IMR-90 (cell line): ENCODE measurements at regions not wholly inside any gene's neighbourhood (a gene's known extent, or its start where the extent isn't known, plus 50 kb on each side); places are given as distances from the start of the nearest gene placed in this dataset.
A peak's percentile ranks its signal among the peaks of the same experiment; 100 is the strongest.

Source experiments
- ATAC-seq: fragments of 200-7000 bp; cut with Tn5 transposase; 2 replicates; pipeline ENCODE4 v1.9.1; 2020; ENCODE audit warnings: low read depth, mild to moderate bottlenecking, moderate library complexity
- BruUV-seq: library from RNA; stranded (reverse); fragments of 400-500 nt; replicated peaks from 2 replicates; lab custom pipeline; 2021; lab: Mats Ljungman, UMichigan
- CTCF ChIA-PET: fragments of 300-600 bp; formaldehyde crosslinking; extraction: SDS; loops from one replicate; lab custom pipeline; 2021; ENCODE audit warnings: antibody characterized with exemption; lab: Yijun Ruan, JAX
- POLR2A ChIA-PET: fragments of 300-600 bp; sonication (Branson Sonifier 250); formaldehyde crosslinking; loops from one replicate; lab custom pipeline; 2022; ENCODE audit warnings: antibody characterized with exemption; ENCODE audit not compliant: unreplicated experiment; lab: Charles Lee
- DNase-seq: peaks from one replicate; pipeline ENCODE4 v3.0.0; 2013
- H2AFZ ChIP-seq: replicated peaks from 2 replicates; pipeline ENCODE3; 2013; ENCODE audit warnings: low read length, mild to moderate bottlenecking; ENCODE audit not compliant: poor library complexity
- H2AK5ac ChIP-seq: 2 replicates; pipeline ENCODE4 v1.6.1; 2013; ENCODE audit warnings: low read depth, low read length, inconsistent platforms
- H2AK9ac ChIP-seq: replicated peaks from 2 replicates; pipeline ENCODE3; 2013; ENCODE audit warnings: mild to moderate bottlenecking, low read depth, low read length, moderate library complexity; ENCODE audit not compliant: poor library complexity
- H2BK120ac ChIP-seq: 2 replicates; pipeline ENCODE4 v1.6.1; 2013; ENCODE audit warnings: low read depth, low read length, inconsistent platforms
- H2BK15ac ChIP-seq: 3 replicates; pipeline ENCODE4 v1.6.1; 2013; ENCODE audit warnings: low read depth, low read length, inconsistent platforms
- H2BK20ac ChIP-seq: 2 replicates; pipeline ENCODE4 v1.6.1; 2013; ENCODE audit warnings: low read depth, mild to moderate bottlenecking, inconsistent platforms, low read length, moderate library complexity
- H2BK5ac ChIP-seq: 2 replicates; pipeline ENCODE4 v1.6.1; 2013; ENCODE audit warnings: mild to moderate bottlenecking, low read depth, low read length, inconsistent platforms; ENCODE audit not compliant: poor library complexity, severe bottlenecking
- H3K14ac ChIP-seq: replicated peaks from 2 replicates; pipeline ENCODE4 v1.6.1; 2013; ENCODE audit warnings: low read depth, low read length, inconsistent platforms
- H3K18ac ChIP-seq: 2 replicates; pipeline ENCODE4 v1.6.1; 2013; ENCODE audit warnings: low read depth, low read length, control low read depth
- H3K23ac ChIP-seq: 2 replicates; pipeline ENCODE4 v1.6.1; 2013; ENCODE audit warnings: low read depth, low read length, inconsistent platforms
- H3K27ac ChIP-seq: 2 replicates; pipeline ENCODE4 v1.5.1; 2013; ENCODE audit warnings: mild to moderate bottlenecking, control low read depth, low read length; ENCODE audit not compliant: insufficient read depth
- H3K27me3 ChIP-seq: 2 replicates; pipeline ENCODE4 v1.6.1; 2013; ENCODE audit warnings: low read length; ENCODE audit not compliant: control insufficient read depth, insufficient read depth
- H3K36me3 ChIP-seq: 2 replicates; pipeline ENCODE4 v1.6.1; 2013; ENCODE audit warnings: low read length, mixed read lengths; ENCODE audit not compliant: control insufficient read depth, insufficient read depth
- H3K4ac ChIP-seq: 2 replicates; pipeline ENCODE4 v1.6.1; 2013; ENCODE audit warnings: low read depth, low read length, inconsistent platforms
- H3K4me1 ChIP-seq: 2 replicates; pipeline ENCODE4 v1.6.1; 2013; ENCODE audit warnings: low read length, mixed read lengths; ENCODE audit not compliant: control insufficient read depth, insufficient read depth
- H3K4me2 ChIP-seq: 2 replicates; pipeline ENCODE4 v1.6.1; 2013; ENCODE audit warnings: low read depth, mild to moderate bottlenecking, control low read depth, low read length, moderate library complexity
- H3K4me3 ChIP-seq: 2 replicates; pipeline ENCODE4 v1.5.1; 2013; ENCODE audit warnings: low read depth, mild to moderate bottlenecking, control low read depth, low read length, moderate library complexity; ENCODE audit not compliant: insufficient read depth
- H3K56ac ChIP-seq: 2 replicates; pipeline ENCODE4 v1.6.1; 2013; ENCODE audit warnings: low read length, inconsistent platforms; ENCODE audit not compliant: insufficient read depth; ENCODE audit errors: extremely low read depth
- H3K79me1 ChIP-seq, 2 experiments: 2 replicates each; pipeline ENCODE4 v1.6.1; 2013; ENCODE audit warnings: low read length in 2 of 2, inconsistent platforms in 1 of 2, low read depth in 1 of 2
- H3K9ac ChIP-seq: 2 replicates; pipeline ENCODE4 v1.6.1; 2013; ENCODE audit warnings: low read depth, low read length, control low read depth
- H3K9me1 ChIP-seq: 2 replicates; pipeline ENCODE4 v1.6.1; 2013; ENCODE audit warnings: low read length, inconsistent platforms; ENCODE audit not compliant: insufficient read depth
- H3K9me3 ChIP-seq: 2 replicates; pipeline ENCODE4 v1.6.1; 2013; ENCODE audit warnings: low read length; ENCODE audit not compliant: control insufficient read depth, insufficient read depth
- H4K20me1 ChIP-seq: 2 replicates; pipeline ENCODE4 v1.6.1; 2013; ENCODE audit warnings: low read length, inconsistent platforms; ENCODE audit not compliant: insufficient read depth
- H4K5ac ChIP-seq: 2 replicates; pipeline ENCODE4 v1.6.1; 2013; ENCODE audit warnings: mild to moderate bottlenecking, low read depth, low read length, control low read depth
- H4K8ac ChIP-seq, 2 experiments: 2 replicates each; pipeline ENCODE4 v1.6.1; 2013; ENCODE audit warnings: low read depth in 2 of 2, low read length in 2 of 2, control low read depth in 1 of 2, inconsistent platforms in 1 of 2
- H4K91ac ChIP-seq: 2 replicates; pipeline ENCODE4 v1.6.1; 2013; ENCODE audit warnings: low read depth, low read length, inconsistent platforms; ENCODE audit not compliant: insufficient read depth
- BHLHE40 ChIP-seq: fragments of 150-350 bp; IDR thresholded peaks from 2 replicates; pipeline ENCODE4 v1.6.1; 2016; ENCODE audit warnings: mild to moderate bottlenecking, low read depth, low read length
- CEBPB ChIP-seq: IDR thresholded peaks from 2 replicates; pipeline ENCODE4 v1.6.1; 2012; ENCODE audit warnings: low read depth, low read length, improper control_type of control experiment
- CHD1 ChIP-seq: IDR thresholded peaks from 2 replicates; pipeline ENCODE4 v1.6.1; 2012; ENCODE audit warnings: low read depth, low read length, improper control_type of control experiment
- FOS ChIP-seq: fragments of 150-350 bp; IDR thresholded peaks from 2 replicates; pipeline ENCODE4 v1.6.1; 2016; ENCODE audit warnings: low read depth, low read length
- MAFK ChIP-seq: IDR thresholded peaks from 2 replicates; pipeline ENCODE4 v1.6.1; 2012; ENCODE audit warnings: low read depth, low read length, improper control_type of control experiment
- MAZ ChIP-seq: IDR thresholded peaks from 2 replicates; pipeline ENCODE4 v1.6.1; 2012; ENCODE audit warnings: low read depth, mild to moderate bottlenecking, low read length, improper control_type of control experiment, moderate library complexity, borderline replicate concordance
- MXI1 ChIP-seq: IDR thresholded peaks from 2 replicates; pipeline ENCODE4 v1.6.1; 2012; ENCODE audit warnings: low read depth, mild to moderate bottlenecking, low read length, moderate library complexity, borderline replicate concordance
- NFE2L2 ChIP-seq: fragments of 150-350 bp; IDR thresholded peaks from 2 replicates; pipeline ENCODE4 v1.6.1; 2016; ENCODE audit warnings: low read depth, mild to moderate bottlenecking, low read length
- POLR2A ChIP-seq: IDR thresholded peaks from 2 replicates; pipeline ENCODE4 v1.6.1; 2012; ENCODE audit warnings: mild to moderate bottlenecking, low read depth, low read length
- RAD21 ChIP-seq: IDR thresholded peaks from 2 replicates; pipeline ENCODE4 v1.6.1; 2012; ENCODE audit warnings: low read length, improper control_type of control experiment
- RCOR1 ChIP-seq: IDR thresholded peaks from 2 replicates; pipeline ENCODE4 v1.6.1; 2012; ENCODE audit warnings: mild to moderate bottlenecking, low read length, improper control_type of control experiment; ENCODE audit not compliant: insufficient replicate concordance
- RFX5 ChIP-seq: IDR thresholded peaks from 2 replicates; pipeline ENCODE4 v1.8.0; 2012; ENCODE audit warnings: low read depth, mild to moderate bottlenecking, low read length, moderate library complexity
- SMC3 ChIP-seq: fragments of 150-350 bp; IDR thresholded peaks from 2 replicates; pipeline ENCODE4 v1.6.1; 2016; ENCODE audit warnings: low read depth, mild to moderate bottlenecking, antibody characterized with exemption, low read length, moderate library complexity
- WGBS, 2 experiments: methylation state at CpG; one replicate each; pipeline versions ENCODE4 v1.1.5 to v1.1.7; 2013; ENCODE audit warnings: missing lambda C conversion rate in 2 of 2; ENCODE audit not compliant: insufficient read length in 1 of 2; ENCODE audit errors: extremely low coverage in 2 of 2; 5-methylcytosine and 5-hydroxymethylcytosine counted together
- dilution Hi-C: fragments of 300-500 bp; cut with HindIII; formaldehyde crosslinking; loops from one replicate; pipeline ENCODE4 v1.14.3; 2018; ENCODE audit warnings: low sequenced_read_pairs; ENCODE audit not compliant: unreplicated experiment
- in situ Hi-C: fragments of 300-500 bp; cut with MboI; formaldehyde crosslinking; loops from 3 replicates; pipeline ENCODE4 v1.14.3; 2019; ENCODE audit warnings: low sequenced_read_pairs, inconsistent platforms, mixed read lengths
- intact Hi-C: fragments of 100-400 bp; cut with micrococcal nuclease; formaldehyde crosslinking; loops from 2 replicates; pipeline ENCODE4 v1.10.0; 2022
- TF ChIP-seq, protein P1 (sequence below): fragments of 150-350 bp; IDR thresholded peaks from 2 replicates; pipeline ENCODE4 v1.6.1; 2016; ENCODE audit warnings: low read depth, mild to moderate bottlenecking, low read length, moderate library complexity, borderline replicate concordance
- TF ChIP-seq, protein P2 (sequence below): conservative IDR thresholded peaks from 2 replicates; pipeline ENCODE4 v1.5.1; 2012; ENCODE audit warnings: mild to moderate bottlenecking, low read depth, low read length, improper control_type of control experiment
- TF ChIP-seq, protein P3 (sequence below): fragments of 150-350 bp; IDR thresholded peaks from 2 replicates; pipeline ENCODE4 v1.6.1; 2017; ENCODE audit warnings: mild to moderate bottlenecking, antibody characterized with exemption, low read length, low read depth

DNA sequence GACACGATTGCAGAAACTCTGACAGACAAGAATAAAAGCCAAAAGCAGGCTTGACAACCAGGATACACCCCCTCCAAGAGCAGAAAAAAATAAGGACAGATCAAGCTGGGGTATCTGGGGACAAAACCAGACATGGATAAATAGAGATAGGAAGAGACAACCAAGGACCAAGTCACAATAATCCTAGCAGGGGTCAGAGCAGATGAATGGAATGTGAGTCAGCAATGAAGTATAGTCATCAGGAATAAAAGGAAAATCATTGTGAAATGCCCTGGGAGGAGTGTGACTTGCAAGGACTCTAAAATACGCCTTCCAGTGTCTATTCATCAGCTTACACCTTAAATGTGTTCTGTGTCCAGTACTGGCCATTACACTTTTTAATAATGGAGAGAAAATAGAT, 206.8 kb downstream of the CAAP1 start:
- H3K4me2 ChIP-seq, result no peak overlapping the region
- intact Hi-C loops, result no loop called here
- POLR2A ChIA-PET, result no interaction called here

More for the DNA sequence above, 206.8 kb downstream of the CAAP1 start:
- Histone ChIP-seq H3K23ac (no peak overlapping the region), H2BK120ac (no peak overlapping the region), H4K91ac (no peak overlapping the region), H3K79me1 (no peaks in the 10 kb centered on the region), H3K9me1 (no peaks in the 10 kb centered on the region), H4K20me1 (no peaks in the 10 kb centered on the region), H3K56ac (no peak overlapping the region), H3K4ac (no peak overlapping the region), H3K36me3 (no peaks in the 10 kb centered on the region), H3K27me3 (no peaks in the 10 kb centered on the region), H3K18ac (no peak overlapping the region), H2BK15ac (no peak overlapping the region), H3K4me1 (no peaks in the 10 kb centered on the region), H3K9ac (no peak overlapping the region), H2BK5ac (no peak overlapping the region), H4K8ac (no peak overlapping the region), H3K14ac (no peak overlapping the region), H4K5ac (no peak overlapping the region), H3K27ac (no peak overlapping the region), H2AK9ac (no peak overlapping the region), H2BK20ac (no peak overlapping the region), H3K4me3 (no peak overlapping the region), H2AFZ (no peak overlapping the region), H3K9me3 (no peaks in the 10 kb centered on the region), H2AK5ac (no peak overlapping the region)
- no TSS peak for BruUV-seq
- ATAC-seq (no peak), DNase-seq (peak; percentile 0)
- in situ Hi-C loops (no loop called here), dilution Hi-C loops (no loop called here)
- CTCF ChIA-PET, result no interaction called here
- no CpG with 5 or more reads among the region's 2 CpGs for WGBS, 2 experiments
- no peak for TF ChIP-seq SMC3
- TF ChIP-seq POLR2A, result no peak
- no peak for TF ChIP-seq NFE2L2
- no peak for TF ChIP-seq MXI1
- no peak for TF ChIP-seq FOS
- TF ChIP-seq, protein P1, sequence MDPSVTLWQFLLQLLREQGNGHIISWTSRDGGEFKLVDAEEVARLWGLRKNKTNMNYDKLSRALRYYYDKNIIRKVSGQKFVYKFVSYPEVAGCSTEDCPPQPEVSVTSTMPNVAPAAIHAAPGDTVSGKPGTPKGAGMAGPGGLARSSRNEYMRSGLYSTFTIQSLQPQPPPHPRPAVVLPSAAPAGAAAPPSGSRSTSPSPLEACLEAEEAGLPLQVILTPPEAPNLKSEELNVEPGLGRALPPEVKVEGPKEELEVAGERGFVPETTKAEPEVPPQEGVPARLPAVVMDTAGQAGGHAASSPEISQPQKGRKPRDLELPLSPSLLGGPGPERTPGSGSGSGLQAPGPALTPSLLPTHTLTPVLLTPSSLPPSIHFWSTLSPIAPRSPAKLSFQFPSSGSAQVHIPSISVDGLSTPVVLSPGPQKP, result no peak
- TF ChIP-seq, protein P2, sequence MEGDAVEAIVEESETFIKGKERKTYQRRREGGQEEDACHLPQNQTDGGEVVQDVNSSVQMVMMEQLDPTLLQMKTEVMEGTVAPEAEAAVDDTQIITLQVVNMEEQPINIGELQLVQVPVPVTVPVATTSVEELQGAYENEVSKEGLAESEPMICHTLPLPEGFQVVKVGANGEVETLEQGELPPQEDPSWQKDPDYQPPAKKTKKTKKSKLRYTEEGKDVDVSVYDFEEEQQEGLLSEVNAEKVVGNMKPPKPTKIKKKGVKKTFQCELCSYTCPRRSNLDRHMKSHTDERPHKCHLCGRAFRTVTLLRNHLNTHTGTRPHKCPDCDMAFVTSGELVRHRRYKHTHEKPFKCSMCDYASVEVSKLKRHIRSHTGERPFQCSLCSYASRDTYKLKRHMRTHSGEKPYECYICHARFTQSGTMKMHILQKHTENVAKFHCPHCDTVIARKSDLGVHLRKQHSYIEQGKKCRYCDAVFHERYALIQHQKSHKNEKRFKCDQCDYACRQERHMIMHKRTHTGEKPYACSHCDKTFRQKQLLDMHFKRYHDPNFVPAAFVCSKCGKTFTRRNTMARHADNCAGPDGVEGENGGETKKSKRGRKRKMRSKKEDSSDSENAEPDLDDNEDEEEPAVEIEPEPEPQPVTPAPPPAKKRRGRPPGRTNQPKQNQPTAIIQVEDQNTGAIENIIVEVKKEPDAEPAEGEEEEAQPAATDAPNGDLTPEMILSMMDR, result no peak
- TF ChIP-seq, protein P3, sequence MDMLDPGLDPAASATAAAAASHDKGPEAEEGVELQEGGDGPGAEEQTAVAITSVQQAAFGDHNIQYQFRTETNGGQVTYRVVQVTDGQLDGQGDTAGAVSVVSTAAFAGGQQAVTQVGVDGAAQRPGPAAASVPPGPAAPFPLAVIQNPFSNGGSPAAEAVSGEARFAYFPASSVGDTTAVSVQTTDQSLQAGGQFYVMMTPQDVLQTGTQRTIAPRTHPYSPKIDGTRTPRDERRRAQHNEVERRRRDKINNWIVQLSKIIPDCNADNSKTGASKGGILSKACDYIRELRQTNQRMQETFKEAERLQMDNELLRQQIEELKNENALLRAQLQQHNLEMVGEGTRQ, result no peak
- no peak for TF ChIP-seq CHD1
- TF ChIP-seq BHLHE40, result no peak
- no peak for TF ChIP-seq RFX5
- TF ChIP-seq MAFK, result no peak
- TF ChIP-seq RAD21, result no peak
- no peak for TF ChIP-seq CEBPB
- no peak for TF ChIP-seq MAZ
- TF ChIP-seq RCOR1, result no peak
